B cell (primary cell): ENCODE measurements at regions not wholly inside any gene's neighbourhood (a gene's known extent, or its start where the extent isn't known, plus 50 kb on each side); places are given as distances from the start of the nearest gene placed in this dataset.

Source experiments
- CTCF ChIP-seq: fragments of 200-600 bp; IDR thresholded peaks from one replicate; pipeline ENCODE4 v1.8.0; 2022; ENCODE audit warnings: antibody characterized with exemption, mild to moderate bottlenecking
- EZH2 ChIP-seq: IDR thresholded peaks from 2 replicates; pipeline ENCODE4 v1.6.1; 2012; ENCODE audit warnings: borderline replicate concordance, low read depth, mild to moderate bottlenecking, moderate library complexity, low read length; ENCODE audit not compliant: insufficient read depth, poor library complexity, severe bottlenecking

- TF ChIP-seq EZH2 (no peak), CTCF (no peak)
Observed at GRCh38 chr2:114384441-114384840, 58.0 kb upstream of the DPP10 start.
